Activated T-cell treated with anti-CD3 and anti-CD28 coated beads, Interleukin-2, amount 50 U/mL, for 48 hours (primary cell): ENCODE measurements at regions not wholly inside any gene's neighbourhood (a gene's known extent, or its start where the extent isn't known, plus 50 kb on each side); places are given as distances from the start of the nearest gene placed in this dataset.
A peak's percentile ranks its signal among the peaks of the same experiment; 100 is the strongest.

Experiments
- DNase-seq, 2 experiments: peaks; one replicate each; pipeline ENCODE4 v3.0.0-alpha.2; 2020

DNA sequence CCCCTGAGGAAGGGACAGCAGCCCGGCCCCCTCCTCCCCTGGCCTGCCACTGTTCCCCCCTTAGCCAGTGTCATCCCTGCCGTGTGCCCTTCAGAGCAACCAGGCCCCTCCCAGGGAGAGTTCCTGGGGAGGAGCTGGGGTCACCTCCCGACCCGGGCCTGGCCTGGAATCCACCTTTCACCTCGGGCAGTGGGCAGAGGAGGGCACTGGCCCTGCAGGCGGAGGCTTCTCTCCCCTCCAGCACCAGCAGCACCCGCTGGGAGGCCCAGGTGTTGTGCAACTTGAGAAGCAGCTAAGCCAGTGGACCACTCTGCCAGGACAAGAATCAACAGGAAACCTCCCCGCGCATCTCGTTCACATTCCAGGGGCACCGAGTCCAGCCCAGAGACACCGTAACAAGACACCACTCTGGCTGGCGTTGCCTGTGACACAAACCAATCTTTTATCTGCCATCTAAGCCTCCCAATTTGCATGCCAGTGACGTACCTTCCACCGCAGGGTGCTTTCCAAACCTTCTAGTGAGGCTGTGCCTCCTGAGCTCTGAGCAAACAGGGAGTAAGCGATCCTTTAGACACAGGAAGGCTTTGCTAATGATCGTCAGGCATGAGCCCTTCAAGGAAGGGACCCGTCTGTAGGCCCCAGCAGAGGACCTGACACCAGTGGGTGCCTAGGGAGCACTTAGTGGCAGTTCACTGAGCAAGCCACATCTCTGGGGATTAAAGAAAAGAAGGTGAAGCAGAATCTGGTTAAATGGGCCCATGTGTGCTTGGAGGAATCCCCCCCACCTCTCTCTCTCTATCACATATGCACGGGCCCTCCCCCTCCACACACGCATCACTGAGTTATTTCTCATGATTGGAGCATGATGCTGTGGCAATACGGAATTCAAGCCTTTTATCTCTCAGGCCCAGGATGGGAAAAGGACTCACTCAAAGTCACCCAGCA is 98.9 kb upstream of the TLE3 start:
- DNase-seq, result peak; percentile 45 to 51

DNA sequence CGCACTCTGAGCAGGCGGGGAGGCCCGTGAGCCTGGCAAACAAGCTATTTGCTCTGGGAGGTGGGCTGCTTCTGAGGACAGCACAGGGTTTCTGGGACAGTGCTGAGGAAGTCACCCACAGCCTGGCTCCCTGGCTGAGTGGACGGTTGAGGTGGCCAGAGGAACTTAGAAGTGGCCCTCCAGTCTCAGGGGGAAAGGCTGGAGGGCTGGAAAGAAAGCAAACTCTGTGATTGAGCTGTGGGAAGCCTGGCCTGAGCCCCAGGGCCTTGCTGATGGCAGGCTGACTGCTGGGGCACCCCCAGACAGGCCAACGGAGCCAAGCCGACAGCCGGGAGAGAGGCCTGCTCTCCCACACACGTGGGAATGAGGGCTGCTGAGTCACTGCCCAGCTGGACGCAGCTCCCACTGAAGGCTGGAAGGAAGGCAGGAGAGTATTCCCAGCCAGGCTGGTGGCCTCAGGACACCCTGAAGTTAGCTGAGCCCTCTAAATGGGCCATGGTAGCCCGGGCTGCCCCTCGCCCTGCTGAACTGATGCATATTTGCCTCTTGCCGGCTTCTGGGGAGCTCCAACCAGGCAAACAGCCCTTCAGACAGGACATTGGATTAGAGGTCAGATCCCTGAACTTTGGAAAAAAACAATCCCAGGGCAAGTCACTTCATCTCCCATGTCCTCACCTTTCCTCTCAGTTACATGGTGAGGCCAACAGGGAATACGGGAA is 98.0 kb upstream of the TLE3 start:
- no peak for DNase-seq

DNA sequence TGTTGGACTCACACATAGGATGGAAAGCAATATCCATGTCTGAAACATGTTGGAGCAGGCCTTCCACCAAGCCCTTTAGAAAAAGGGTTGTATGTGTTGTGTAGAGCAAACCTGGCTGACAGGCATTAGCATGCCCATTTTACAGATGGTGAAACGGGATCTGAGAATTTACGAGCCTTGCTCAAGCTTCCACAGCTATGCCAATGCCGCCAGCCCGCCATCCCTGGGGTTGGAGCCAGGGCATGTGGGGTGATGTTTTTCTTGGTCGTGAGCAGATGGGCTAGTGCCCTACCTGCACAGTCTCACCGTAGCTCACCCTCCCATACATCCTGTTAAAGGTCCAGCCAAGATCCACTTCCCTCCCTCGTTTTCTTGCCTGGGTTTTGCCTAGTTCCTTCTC is 97.5 kb upstream of the TLE3 start:
- no peak for DNase-seq

DNA sequence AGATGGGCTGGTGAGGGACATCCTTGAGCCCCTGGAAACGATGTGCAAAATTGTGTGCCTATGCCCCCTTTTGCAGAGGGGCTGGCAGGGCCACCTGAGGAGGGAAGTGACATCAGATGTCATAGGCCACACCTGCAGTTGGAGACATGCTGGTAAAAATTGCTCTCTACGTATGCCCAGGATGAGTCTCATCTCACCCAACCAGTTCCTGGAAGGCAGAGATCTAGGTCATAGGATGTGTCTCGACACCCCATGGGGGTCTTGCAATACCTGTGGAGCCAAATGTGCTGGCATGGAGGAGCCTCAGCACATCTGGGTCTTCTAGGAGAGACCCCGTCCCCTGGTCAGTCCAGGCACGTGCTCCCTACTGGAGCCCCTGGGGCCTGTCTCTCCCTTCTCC is 96.5 kb upstream of the TLE3 start:
- DNase-seq, result no peak

DNA sequence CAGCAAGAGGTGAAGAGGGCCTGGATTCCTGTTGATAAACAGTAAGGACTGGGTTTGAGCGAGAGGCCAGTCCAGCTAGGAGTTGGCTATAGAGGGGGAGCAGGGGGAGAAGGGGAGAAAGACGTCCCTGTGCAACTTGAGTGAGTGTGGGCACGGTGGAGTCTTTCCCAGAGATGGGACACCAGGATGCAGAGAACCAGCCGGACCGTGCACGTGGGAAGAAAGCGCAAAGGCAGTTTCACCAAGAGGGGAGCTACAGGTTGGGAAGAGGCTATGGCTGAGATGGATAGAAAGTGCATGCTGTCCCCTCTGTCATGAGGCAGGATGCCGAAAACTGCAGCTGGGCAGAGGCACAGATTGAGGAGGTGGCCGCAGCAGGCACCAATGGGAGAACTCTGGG is 96.0 kb upstream of the TLE3 start:
- DNase-seq, result no peak

DNA sequence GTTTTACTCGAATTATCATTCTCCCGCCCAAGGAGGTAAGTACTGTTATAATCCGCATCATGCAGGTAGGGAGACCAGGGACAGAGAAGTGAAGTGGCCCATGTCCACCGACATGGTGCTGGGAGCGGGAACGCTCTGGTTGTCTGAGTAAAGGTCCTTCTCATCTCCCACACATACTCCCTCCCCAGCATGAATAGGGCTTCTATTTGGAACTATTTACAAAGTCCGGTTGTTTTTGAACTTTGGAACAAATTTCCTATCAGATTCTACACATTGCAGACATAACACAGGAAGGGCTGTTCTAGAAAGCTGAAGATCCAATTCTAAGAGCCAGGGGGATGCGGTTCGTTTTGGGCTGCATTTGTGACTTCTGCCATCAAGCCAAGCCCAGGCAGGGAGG is 94.8 kb upstream of the TLE3 start:
- DNase-seq, result no peak

DNA sequence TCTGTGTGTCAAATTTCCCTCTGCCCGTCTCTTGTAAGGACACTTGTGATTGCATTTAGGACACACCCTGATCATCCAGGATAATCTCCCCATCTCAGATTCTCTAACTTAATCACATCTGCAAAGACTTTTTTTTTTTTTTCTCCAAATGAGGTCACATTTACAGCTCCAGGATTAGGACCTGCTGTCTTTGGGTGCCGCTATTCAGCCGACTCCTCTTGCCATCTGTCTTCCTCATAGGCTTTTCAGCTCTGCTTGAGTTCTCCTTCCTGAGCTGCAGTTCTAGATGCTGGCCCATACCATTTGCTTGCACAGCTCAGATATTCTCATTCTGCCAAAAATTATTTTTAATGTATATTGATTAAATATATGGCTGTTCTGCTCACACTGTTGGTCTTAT is 94.3 kb upstream of the TLE3 start:
- DNase-seq, result no peak

DNA sequence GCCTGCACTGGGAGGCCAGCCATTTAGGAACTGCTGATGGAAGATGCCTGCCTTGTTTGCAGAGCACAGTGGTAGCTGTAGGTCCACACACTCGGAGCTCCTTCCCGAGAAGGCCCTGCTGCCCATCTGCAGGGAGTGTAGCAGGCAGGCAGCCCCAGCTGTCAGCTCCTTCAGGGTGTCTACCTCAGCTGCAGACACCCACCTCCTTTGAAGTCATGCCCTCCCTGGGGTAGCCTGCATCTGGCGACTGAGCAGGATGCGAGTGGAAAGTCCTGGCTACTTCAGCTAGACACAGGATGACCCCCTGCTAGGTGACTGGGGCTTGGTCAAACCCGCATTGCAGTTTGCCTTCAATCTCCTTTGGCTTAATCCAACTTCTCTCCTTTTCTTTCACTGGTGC is 93.2 kb upstream of the TLE3 start:
- no peak for DNase-seq

DNA sequence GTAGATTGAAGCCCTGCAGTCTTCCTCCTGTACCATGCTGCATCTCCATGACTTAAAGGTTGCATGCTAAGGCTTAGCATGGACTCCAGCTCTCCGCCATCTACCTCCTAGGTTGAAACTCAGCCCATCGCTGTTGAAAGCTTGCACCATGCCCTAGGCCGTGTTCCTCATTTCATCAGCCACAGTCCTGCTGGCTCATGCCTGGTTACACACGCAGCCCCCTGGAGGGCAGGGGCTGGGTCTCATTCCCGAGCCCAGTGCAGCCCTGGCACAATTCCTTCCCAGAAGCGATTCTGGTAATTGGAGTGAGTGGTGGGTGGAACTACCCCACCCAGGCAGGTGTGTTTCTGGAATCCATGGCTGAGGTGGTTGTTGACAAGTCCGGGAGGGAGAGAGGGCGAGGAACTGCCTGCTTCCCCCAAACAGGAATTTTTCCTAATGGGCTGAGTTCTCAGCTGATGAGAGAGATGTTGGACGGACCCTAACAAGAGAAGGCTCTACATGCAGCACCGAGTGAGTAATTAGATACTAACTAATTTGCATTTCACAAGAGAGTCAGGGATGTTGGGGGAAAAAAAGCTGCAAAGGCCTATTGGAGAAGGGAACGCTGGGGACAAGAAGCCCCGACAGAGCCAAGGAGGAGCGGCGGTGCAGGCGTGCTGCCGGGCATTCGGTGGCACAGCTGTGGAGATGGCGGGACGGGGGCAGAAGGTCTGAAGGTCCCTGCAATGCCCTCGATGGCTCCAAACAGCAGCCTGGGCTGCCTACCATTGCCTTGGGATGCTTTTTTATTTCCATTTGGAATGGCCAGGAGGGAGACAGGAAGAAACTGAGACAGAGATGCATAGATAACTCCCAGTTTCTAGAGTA is 92.3 kb upstream of the TLE3 start:
- DNase-seq, result no peak

DNA sequence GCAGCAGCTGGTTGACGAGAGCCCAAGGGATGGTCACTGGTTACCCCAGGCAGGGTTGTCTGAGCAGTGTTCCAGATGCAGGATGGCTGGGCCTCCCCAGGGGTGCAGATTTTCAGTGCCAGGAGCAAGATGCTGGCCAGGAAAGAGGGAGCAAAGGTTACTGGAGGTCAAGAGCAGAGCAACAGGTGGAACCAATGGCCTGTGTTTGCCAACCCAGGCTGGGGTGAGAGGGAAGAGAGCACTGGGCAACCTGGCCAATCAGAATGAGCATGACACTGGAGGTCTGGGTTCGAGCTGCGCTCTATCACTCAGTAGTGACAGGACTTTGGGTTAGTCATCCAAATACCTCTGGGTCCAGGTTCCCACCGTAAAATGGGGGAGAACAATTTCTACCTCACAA is 90.6 kb upstream of the TLE3 start:
- DNase-seq, result no peak

DNA sequence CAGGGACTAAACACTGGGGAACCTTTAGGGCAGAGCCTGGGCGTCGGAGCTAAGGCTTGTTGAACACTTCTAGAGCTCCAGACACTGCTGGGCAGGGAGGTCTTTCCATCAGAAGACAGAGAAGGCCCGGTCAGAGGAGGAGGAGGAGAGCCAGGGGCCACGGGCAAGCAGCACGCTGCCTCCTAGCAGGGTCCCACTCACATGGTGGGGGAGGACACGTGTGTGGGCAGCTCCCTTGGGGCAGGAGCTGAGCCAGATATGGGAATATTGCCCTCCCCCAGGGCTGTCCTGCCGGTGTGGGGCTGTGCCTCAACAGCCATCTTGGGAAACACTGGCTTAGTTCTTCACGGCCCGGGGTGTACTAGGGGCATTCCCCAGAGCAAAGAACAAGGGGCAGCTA is 89.6 kb upstream of the TLE3 start:
- DNase-seq, result no peak

DNA sequence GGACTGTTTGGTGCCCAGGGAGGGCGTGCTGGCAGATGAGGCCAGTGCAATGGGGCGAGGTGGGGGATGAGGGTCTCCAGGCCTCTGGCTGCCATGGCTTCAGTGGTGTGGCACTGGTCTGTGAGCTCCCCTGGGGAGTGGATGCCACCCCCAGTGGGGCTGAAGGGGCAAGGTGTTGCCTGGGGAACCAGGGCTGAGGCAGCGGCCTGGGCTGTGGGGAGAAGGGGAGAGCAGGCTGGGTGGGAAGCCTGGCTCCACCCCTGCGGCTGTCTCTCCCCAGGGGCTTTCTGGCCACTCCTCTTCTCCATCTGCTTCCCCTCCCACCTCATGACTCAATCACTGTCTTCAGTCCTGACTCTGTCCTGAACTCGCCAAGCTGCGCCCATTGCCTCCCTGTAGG is 88.4 kb upstream of the TLE3 start:
- no peak for DNase-seq

DNA sequence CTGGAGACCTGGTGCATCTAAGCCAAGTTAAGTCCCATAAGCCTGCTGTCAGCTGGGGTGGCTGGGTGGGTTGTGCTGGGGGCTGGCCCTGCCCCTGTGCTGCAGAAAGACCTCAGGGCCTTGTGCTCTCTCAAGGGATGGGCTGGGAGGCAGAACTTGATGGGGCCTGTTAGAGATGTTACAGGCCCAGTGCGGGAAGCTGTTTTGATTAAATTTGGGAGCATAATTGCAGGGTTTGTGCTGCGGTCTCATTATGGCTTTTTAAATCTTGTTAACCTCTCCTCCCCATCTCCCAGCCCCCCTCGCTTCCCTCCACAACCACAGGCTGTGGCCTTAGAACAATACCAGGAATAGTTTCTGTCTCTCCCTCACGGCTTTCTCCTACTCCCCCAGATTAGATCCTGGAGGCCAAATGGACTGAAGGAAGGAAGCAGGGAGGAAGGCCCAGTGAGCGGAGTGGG is 87.6 kb upstream of the TLE3 start:
- DNase-seq, result no peak

DNA sequence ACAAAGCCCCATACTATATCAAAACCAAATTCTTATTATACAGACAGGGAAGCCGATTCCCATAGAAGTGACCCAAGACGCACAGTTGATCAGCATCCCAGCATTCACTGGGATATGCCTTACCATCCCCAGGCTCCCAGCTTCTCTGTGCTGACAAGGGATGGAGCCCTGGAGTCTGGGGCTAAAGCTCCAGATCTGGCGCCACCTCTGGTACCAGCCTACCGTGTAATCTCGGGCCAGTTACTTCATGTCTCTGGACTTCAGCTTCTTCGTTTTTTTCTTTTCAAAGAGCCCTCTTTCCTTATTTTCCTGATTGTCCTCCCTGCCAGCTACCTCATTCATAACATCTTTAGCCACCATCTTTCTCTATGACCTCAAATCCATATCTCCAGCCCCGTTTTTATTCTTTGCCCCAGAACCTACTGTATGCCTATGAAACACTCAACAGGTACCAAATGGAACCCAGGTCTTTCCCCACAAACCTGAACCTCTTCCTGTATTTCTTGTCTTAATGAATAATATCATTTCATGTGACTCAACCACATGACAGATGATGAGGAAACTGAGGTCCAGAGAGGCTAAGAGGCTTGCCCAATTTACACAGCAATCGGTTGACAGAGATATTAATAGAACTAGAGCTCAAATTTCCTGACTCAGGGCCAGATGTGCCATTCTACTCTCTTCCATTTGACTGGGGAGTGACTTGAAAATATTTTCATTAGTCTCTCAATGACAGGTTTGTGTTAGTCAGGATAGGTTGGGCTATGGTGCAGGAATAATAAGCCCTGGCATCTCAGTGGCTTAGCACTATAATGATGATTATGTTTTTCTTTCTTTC is 85.4 kb upstream of the TLE3 start:
- no peak for DNase-seq

DNA sequence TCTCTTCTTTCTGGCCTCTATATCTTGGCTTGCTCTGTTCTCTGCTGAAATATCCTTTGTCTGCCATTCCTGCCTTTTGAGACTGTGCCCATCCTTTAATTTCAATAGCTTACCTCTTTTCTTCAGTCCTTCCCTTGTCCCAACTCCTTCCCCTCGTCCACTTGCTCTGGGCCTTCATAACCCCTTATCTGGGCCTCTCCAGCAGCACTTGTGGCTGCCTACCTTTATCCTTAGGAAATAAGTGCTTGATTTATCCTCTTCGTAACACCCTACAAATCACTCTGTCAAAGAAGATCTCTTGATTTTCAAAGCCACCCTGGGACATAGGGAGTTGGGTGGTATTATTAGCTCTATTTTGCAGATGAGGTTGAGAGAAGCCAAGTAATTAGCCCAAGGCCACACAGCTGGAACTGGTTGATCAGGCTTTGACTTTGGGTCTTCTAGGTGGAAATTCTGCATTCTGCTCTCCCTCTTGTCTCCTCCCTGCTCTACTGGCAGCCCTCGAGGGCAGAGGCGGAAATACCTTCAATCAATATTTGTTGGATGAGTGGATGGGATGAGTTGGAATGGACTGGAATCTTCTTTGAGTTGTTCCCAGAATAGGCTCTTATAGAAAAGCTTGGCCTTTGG is 84.0 kb upstream of the TLE3 start:
- no peak for DNase-seq

DNA sequence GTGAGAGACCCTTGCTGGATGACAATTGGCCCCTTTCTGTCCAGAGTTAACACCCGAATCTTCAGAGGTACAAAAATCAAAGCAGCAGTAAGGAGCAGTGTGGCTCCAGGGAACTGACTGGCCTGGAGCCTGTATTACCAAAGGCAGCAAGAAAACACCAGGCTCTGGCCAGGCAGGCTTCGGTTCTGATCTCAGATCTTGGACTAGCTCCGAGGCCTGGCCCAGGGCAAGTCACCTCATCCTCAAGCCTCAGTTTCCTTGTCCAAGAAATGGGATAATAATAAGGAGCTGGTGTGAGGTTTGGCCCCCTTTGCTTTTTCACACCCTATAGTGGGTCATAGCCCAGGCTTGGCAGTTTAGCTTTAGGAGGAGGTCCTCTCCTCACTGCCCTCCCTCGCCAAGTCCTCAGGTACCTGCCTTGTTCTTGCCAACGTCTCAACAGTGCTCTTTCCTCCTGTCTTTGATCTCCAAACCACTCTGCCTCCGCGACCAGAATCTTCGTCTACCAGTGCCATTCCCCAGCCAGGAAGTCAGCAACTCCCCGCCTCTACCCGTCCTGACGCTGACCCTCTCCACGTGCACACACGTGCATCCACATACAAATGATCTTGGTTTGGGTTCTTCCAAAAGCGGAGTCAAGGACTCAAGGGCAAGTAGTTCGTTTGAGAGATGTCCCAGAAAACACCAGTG is 82.6 kb upstream of the TLE3 start:
- no peak for DNase-seq

DNA sequence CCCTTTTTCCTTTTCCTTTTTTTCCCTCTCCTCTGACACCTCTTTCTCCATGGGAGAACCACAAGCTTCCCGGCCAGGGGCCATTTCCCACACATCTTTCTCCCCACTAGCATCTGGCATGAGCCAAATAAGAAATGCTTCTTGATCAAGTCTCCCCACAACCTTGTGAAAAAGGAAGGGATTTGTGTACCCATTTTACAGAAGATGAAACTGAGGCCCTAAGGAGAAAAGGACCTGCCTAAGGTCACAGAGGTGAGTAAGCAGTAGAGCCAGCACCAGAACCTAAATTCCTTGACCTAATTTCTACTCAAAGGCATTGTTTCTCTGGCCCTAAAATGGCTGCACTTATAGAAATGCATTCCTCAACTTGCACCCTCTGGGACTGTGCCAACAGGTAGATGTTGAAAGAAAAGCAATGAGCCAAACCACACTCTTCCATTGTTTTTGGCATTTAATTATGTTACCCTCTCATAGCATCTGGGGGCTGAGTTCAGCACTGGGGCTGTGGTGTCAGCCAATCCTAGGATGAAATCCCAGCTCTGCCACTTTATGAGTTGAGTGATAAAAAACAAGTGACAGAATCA is 81.7 kb upstream of the TLE3 start:
- DNase-seq, result no peak

DNA sequence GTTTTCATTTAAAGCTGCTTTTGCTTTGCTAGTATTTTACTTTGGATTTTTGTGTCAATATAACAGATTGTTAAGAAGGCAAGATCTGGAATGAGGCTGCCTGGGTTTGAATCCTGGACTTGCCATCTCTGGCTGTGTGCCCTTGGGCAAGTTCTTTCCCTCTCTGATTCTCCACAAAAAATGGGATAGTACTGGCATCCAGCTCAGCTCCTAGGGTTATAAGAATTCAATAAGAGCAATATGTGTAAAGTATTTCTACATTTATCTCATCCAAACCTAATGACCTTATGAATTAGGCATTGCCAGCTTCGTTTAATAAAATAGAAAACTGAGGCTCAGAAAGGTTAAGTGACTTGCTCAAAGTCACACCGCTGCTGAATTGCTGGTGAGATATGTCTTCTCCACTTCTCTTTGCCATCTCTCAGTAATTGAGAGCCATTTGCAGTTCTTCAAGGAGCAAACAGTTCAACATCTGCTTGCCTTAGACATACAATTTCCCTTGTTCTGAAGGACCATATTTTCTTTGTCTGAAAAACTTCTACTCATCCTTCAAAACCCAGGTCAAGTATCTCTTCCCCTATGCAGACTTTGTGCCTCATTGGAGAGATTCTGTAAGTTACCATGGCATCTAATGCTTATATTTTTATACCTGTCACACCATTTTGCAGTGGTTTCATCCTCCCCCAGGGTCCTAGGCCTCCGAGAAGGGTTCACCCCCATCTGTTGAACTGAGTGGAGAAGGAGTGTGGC is 80.8 kb upstream of the TLE3 start:
- no peak for DNase-seq

DNA sequence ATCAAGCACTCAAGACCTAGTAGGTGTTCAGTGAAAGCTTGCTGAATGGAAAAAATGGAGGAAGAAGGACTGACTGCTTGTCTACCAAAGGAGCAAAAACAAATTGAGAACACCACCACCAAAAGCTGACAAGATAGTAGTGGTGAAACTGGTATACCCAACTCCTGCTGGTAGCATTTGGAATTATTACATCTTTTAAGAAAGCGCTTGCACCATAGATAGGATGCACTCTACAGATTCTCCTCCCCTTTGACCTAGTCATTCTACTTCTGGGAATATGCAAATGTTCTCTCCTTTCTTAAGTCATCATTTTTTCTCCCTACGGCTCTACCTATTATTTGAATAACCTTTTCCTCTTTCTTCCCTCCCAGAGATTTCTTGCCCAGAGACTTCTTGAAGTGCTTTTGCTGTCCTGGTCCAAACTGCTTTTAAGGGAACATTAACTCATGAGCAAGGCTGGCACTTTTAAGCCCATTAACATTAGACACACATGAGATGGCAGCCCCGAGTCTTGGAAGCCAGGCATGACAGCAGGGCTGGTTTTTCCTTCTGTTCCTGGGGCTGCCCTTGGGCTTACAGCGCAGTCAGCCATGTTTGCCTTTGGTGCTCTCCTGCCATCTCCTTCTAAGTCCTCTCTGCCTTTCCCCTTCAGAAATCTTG is 75.0 kb upstream of the TLE3 start:
- DNase-seq, result no peak

DNA sequence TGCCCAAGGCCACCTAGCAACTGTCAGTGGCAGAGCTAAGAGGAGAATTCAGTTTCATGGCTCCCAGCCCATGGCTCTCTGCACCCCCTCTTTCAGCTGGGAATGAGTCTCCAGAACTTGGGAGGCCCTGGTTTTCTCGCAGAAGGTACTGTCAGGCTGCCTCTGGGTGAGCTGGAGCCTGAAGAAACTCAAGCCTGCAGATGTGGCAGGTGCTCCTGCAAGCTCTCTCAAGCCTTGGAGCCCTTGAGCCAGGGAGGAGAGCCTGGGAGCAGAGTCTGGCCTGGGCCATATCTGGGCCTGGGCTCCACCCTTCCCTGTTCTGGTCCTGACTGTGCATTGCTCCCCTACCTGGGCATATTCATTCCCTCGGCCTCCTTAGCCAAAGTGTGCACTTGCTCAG is 74.4 kb upstream of the TLE3 start:
- DNase-seq, result no peak
